HPDE6-E6E7 (cell line): ENCODE measurements at regions not wholly inside any gene's neighbourhood (a gene's known extent, or its start where the extent isn't known, plus 50 kb on each side); places are given as distances from the start of the nearest gene placed in this dataset.
"Not testable (repeated sequence)": the region's sequence is repeated elsewhere in the genome, so short reads cannot be mapped to it uniquely, and the experiment has no call there.

Experiments used
- DNase-seq: peaks from one replicate; pipeline ENCODE4 v3.0.0; 2011; ENCODE audit warnings: missing footprints; ENCODE audit errors: extremely low spot score

GRCh38 chr3:118629821-118630220 lies 404.8 kb downstream of the IGSF11 start:
- no peak for DNase-seq

- no peak for DNase-seq
These were observed 398.9 kb downstream of the IGSF11 start for GRCh38 chr3:118635711-118636110.

GRCh38 chr3:118636841-118637240 lies 397.8 kb downstream of the IGSF11 start:
- DNase-seq = peak; percentile 48

- DNase-seq = no peak
These were observed 396.8 kb downstream of the IGSF11 start for GRCh38 chr3:118637846-118638245.

- no peak for DNase-seq
These were observed 393.0 kb downstream of the IGSF11 start for GRCh38 chr3:118641608-118642007.

- no peak for DNase-seq
These were observed 363.5 kb downstream of the IGSF11 start for GRCh38 chr3:118671192-118671591.

GRCh38 chr3:118675305-118675704 lies 359.3 kb downstream of the IGSF11 start:
- no peak for DNase-seq

- not testable (repeated sequence) for DNase-seq
These were observed 356.0 kb downstream of the IGSF11 start for GRCh38 chr3:118678663-118679062.

GRCh38 chr3:118682921-118683320 lies 351.7 kb downstream of the IGSF11 start:
- no peak for DNase-seq

GRCh38 chr3:118683636-118684035 lies 351.0 kb downstream of the IGSF11 start:
- no peak for DNase-seq

GRCh38 chr3:118688396-118688884 lies 346.2 kb downstream of the IGSF11 start:
- DNase-seq = peak; percentile 43

- DNase-seq = no peak
These were observed 342.2 kb downstream of the IGSF11 start for GRCh38 chr3:118692416-118692815.

- DNase-seq = no peak
These were observed 329.0 kb downstream of the IGSF11 start for GRCh38 chr3:118705487-118706219.

- no peak for DNase-seq
These were observed 326.7 kb downstream of the IGSF11 start for GRCh38 chr3:118707991-118708390.

GRCh38 chr3:118710532-118710931 lies 324.1 kb downstream of the IGSF11 start:
- DNase-seq = no peak

- DNase-seq = no peak
These were observed 321.0 kb downstream of the IGSF11 start for GRCh38 chr3:118713502-118714207.

GRCh38 chr3:118714800-118715199 lies 319.8 kb downstream of the IGSF11 start:
- no peak for DNase-seq

- DNase-seq = no peak
These were observed 305.1 kb downstream of the IGSF11 start for GRCh38 chr3:118729546-118729945.

- no peak for DNase-seq
These were observed 300.0 kb downstream of the IGSF11 start for GRCh38 chr3:118734664-118735063.

GRCh38 chr3:118736107-118736506 lies 298.5 kb downstream of the IGSF11 start:
- no peak for DNase-seq

- no peak for DNase-seq
These were observed 293.8 kb downstream of the IGSF11 start for GRCh38 chr3:118740722-118741290.

- DNase-seq = no peak
These were observed 291.9 kb downstream of the IGSF11 start for GRCh38 chr3:118742760-118743159.

- DNase-seq = no peak
These were observed 290.5 kb downstream of the IGSF11 start for GRCh38 chr3:118744186-118744585.
